Frontal cortex (tissue), 3 donors: ENCODE measurements at regions not wholly inside any gene's neighbourhood (a gene's known extent, or its start where the extent isn't known, plus 50 kb on each side); places are given as distances from the start of the nearest gene placed in this dataset.

Experiments used
- DNase-seq, 2 donors: peaks; one replicate each; pipeline ENCODE4 v3.0.0; 2012; ENCODE audit warnings: low spot score in 2 of 2
- FAIRE-seq: peaks from 2 replicates; lab custom pipeline; 2012; peaks lifted over from hg19 to GRCh38; lab: Jason Lieb, UNC
- donor health status: control.
- donor health status: control.
- donor health status: control.

DNA sequence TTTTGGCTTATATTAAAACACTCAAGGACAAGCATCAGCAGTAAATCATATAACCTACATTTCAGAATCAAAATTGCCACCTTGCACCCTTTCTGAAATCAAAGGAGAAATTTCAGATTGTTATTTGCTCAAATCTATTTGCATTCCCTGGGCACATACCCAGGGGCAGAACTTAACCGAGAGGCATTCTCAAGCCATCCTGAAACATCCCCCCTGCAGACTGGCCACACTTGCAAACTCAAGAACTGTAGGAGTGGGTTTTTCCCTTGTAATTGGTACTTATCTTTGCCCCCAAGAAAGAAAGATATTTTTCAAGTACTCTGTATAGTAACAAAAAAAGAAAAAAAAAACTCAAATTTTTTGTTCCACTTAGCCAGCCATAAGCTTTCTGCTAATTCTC, 213.6 kb upstream of the ESRRG start:
- no peak for FAIRE-seq
- DNase-seq, result no peak

DNA sequence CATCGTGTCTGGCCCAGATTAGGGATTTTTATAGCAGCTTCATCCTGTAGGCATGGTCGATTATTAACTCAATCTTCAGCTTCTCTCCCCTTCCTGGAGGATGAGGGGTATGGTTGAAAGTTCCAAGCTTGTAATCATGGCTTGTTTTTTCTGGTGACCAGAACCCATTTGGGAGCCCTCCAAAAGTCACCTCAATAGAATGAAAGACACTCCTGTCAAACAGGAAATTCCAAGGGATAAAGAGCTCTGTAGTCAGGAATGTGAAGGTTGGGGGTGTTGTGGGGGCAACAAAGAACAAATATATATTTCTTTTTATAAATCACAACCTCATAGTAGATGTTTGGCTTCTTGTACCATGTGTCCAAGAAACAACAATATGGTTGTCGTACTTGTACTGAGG, 212.7 kb upstream of the ESRRG start:
- FAIRE-seq (no peak), DNase-seq (no peak)

DNA sequence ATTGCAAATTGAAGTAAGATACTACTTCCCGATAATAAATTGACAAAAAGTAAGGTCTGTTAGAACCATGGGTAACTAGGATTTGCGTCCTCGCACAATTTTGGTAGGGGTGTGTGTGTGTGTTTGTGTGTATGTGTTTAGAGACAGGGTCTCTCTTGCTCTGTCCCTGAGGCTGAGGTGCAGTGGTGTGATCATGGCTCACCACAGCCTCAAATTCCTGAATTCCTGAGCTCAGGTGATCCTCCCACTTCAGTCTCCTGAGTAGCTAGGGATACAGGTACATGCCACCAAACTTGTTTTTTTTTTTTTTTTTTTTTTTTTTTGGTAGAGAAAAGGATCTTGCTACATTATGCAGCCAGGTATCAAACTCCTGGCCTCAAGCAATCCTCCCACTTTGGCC, 209.2 kb upstream of the ESRRG start:
- no peak for FAIRE-seq
- DNase-seq, result no peak

DNA sequence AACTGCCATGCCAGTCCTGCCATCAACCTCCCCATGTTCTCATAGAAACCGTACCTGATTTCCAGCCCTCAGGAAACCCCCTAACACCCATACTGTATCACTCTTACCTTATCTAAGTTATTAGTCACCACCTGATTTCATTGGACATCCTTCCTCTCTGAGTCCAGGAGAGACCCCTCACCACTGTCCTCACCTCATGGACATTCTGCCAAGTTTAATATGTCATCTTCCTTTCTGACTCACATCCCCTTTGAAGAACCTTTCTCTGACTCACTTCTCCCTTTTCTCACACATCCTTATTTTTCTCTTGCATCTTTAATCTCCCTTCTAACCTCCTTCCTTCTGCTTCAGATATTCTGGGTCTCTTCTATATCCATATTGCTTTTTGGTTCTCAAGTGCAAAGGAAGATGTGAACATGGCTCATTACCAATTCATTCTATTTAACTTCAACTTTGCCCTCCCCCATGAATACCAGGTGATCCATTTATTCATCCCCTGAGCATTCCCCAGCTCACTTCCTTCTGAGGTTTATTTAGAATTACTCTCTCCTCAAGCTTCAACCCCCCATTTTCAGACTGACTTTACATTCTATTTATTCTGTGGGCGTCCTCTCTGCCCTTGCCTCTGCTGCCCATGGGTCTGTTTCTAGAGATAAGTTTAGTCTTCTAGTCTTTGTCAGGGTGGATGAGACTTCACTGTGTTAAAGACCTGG, 206.8 kb upstream of the ESRRG start:
- DNase-seq (no peak), FAIRE-seq (no peak)

DNA sequence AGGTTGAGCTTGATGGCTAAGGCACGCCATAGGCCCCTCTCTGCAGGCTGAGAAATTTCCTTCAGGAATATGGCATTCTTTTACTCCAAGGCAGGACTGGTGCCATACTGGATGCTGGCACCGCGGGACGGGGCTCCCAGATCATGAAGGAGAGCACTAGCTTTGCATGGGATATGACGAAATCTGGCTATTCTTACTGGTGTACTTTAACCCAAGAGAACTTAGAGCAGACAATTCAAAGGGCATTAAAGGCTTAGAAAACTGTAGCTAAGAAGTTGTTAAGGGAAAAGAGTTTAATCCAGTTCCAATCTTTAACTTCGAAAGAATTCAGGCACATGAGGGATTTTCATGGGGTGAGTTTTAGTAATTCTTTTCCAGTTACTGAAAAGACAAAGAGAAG, 204.4 kb upstream of the ESRRG start:
- DNase-seq, result no peak
- FAIRE-seq, result no peak

DNA sequence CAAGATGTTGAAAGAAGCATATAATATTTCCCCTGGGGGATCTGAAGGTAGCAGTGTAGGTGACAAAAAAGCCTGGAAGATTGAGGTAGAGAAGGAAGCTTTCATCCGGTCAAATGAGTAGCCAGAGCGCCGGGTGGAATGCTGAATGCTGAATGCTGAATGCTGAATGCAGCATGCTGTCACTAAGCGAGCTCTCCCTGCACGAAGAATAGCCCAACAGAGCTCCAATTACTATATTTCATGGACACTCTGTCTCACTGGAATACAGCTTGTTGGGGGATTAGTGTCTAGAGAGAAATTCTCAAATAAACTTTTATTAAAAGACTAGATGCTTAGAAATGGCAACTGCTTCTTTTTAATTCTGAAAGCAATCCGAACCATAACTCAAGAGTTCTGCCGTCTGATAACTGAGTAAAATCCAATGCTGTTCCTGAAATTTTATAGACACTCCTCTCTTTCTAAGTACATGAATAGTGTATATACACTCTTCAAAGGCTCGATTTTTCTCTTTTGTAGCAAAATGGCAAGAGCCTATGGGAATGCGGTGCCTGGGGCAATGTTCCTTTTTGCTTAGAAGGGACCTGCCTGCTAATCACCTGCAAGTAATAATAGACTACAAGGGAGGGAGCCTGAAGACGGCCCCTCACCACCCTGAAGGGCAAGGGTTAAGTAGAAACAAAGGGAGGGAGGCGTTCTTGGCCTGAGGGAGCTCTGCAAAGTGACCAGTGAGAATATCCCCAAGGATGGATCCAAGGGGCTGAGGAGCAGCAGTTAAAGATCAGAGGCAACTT, 203.7 kb upstream of the ESRRG start:
- FAIRE-seq (no peak), DNase-seq (no peak)

DNA sequence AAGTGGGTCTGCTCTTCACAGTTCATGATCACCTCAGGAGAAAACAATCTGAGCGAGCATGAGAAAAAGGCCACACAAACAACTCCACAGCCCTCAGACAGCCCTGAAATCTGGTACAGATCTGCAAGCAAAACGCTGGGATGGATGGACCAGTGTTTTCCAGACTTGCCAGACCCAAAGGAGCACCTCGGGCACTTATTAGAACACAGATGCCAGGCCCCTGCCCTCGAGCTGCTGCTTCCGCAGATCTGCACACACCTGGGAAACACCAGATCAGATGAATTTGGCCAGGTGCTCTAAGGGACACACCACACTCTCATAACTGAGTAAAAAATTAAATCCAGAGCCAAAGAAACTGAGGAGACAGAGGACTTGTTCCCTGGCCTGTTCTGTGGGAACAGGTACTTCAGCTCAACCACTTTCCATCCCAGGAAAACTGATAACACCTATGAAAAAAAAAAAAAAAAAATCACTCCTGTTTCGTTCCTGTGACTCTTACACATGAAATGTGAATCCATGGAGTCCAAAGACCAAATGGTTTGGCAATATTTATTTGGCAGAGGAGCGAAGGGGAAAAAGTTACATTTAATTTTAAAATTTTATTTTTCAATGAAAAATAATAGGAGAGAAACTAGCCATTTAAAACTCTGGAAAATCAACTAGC, 202.9 kb upstream of the ESRRG start:
- FAIRE-seq (no peak), DNase-seq (no peak)

DNA sequence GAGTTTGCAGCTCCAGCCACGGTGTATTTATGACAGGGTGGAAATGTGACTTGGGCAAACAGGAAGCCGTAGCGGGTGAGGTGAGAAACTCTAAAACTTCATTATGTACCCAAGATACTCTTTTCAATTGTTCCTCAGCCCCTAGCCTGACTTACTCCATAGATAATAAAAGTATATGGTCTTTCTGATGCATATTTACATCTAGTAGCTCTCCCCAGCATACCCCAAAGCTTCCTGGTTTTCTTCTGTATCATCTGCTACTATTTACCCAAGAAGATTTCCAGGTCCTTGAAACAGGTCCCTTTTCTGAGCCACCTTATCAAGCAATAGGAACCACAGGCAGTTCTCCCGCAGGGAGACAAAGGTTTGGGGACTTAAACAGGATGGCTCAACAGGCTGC, 201.5 kb upstream of the ESRRG start:
- no peak for FAIRE-seq
- no peak for DNase-seq

DNA sequence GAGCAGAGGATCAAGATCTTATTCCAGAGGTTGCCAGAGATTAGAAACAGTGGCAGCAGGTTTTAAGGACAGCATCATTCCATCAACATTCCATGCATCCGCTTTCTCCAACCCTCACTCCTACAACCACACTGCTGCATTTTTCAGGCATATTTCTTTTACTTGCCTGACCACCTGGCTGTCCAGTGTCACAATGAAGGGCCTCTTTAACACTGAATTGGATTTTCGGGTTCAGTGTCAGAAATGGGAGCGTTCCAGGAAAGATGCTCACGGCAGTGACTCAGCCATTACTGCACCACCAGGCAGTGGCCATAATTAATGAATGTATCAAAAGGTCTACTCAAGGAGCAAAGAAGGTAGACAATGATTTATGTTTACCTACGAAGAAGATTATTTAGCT, 200.4 kb upstream of the ESRRG start:
- FAIRE-seq (no peak), DNase-seq (no peak)

DNA sequence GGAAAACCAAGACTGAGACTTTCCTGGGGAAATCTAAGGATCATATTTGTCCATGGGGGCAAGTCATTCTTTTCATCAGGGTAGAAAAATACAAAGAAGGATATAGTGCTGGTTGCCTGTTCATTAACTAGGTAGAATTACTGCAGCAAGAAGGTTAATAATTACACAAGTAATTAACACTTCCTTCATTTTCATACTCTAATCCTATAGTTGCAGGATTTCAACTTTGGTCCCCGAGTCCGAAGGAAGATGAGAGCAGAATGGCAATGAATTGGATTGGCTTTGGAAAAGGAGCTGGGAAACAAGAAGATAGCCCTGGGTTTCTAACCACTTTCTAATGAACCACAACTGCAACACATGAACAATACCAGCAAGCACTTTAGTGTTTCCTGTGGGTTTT, 199.2 kb upstream of the ESRRG start:
- DNase-seq (no peak), FAIRE-seq (no peak)

DNA sequence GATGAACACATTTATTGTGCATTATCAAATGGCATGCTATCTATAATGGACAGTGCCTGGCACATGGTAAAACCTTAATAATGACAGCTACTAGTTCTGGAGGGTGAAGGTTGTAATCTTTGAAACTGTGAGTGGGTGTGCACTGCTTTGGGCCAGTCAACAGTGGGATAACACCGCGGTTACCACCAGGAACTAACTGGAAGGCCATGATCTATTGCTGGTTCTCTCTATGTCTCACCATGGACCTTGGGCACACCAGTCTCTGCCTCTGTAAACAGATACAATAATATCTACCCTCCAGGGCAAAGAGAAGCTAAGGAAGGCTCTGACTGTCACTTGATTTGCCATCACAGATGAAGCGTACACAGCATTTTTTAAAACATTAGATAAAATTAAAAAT, 198.6 kb upstream of the ESRRG start:
- FAIRE-seq, result no peak
- DNase-seq, result no peak

DNA sequence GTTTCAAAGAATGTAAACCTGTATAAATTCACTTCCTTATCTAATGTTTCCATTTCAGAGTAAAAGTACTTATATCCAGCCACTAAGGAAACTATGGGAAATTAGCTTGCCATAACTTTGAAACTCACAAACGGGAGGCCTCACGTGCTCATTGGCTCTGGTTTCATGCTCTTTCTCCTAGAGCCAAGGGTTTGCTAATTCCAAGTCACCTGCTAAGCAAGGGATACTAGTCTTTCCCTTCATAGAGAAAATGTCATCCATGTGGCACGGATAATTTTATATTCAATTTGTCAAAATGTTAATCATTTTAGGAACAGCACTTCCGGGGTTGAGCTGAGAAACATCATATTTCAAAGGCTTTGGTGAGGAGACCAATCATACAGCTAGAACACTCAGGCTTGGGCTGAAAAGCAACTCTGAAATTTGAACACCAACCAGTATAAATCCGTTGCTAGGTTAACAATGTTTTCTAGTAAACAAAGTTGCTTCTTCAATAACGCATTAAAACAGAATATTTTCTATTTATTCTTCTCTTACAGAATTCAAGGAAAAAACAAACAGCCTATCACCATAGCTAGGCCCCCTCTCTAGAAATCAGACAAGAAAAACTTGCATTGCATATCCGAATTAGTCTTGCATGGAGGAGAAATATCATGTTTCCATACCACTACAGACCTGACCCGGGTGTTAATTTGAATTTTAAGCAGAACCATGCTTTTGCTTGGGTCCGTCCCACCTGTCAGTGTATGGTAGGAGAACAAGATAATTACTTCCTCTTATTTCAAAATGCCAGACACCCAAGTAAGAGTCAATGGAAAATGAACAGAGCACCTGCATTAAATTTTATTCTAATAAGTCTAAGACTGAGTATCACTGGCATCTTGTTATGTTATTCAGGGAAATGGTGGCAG, 196.1 kb upstream of the ESRRG start:
- FAIRE-seq (no peak), DNase-seq (no peak)

DNA sequence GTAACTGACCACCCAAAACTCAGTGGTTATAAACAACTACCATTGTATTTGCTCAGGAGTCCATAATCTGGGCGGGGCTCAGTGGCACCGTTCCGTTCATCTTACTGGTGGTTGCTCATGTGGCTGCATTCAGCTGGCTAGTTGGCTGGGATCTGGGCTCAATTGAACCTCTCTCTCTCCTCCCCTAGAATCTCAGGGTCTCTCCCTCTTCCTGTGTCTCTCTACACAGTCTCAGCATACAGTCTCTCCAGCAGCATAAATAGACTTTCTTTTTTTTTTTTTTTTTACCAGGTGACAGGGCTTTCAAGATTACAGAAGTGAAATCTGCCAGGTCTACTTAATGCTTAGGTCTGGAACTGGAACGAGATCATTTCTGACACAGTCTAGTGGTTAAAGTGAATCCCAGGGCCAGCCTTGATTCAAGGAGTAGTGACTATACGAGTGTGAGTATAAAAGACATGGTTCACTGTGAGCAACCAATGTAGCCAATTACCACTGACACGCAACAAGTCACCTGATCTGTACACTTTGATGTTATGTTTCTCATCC, 193.7 kb upstream of the ESRRG start:
- FAIRE-seq, result no peak
- DNase-seq, result no peak

DNA sequence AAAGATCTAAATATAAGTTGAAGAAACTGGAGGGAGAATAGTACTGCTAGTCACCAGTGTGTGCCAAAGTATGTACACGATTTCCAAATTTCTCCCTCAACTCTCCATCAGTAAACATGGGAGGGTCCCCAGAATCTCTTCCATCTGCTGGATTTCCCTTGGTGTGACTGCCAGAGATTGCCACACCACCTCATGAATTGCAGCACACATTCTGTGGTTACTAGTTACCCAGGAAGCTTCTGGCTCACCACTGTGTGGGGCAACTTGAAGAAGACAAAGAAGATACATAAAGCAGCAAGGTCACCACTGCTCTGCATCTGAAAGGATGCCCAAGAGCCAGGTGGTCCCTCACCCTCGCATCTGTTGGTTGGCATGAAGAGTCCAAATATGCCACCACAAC, 191.7 kb upstream of the ESRRG start:
- DNase-seq (no peak), FAIRE-seq (no peak)

DNA sequence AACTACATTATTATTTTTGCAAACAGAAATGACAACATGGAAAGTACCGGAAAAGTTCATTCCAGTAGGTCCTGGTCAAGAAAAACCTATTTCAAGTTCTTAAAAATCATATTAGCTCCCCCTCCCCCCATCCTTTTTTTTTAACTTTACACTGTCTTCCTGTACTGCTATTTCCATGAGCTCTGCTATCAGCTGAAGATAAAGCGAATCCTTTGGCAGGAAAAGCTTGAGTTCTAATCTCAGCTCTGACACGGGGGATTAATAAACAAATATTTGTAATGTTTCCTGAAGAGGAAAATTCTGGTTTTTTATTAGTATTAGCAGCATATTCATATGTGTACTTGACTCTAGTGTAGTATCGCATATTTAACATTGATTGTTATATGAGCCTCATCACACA, 190.7 kb upstream of the ESRRG start:
- FAIRE-seq, result no peak
- DNase-seq, result no peak

DNA sequence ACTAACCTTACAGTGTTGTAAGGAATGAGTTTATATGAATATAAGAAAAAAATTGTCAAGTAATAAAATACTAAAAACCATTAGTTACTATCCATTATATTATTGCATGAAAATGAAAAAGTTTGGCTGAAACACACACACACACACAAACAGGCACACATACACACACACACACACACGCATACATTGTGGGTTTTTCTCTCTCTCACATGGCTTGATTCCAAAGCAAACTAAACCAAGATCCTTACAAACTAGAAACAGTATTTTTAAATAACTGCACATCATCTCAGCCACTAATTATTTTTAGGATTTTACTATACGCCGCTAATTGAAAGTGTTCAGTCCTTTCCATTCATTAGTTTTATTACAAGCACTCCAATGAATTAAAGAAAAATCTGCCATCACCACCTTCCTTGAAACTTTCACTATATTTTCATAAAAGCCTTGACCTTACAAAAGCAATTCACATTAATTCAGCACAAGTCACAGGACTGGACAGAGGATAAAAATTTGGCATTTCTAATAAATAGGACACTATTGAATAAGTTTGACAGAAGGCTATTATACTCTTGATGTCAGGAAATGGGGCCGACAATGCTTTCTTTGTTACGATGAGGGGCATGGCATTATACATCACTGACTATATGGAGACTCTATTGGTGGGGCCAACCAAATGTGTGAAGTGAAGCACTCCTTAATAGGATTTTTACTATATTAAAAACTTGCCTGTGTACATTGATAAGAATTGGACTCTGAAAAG, 187.0 kb upstream of the ESRRG start:
- DNase-seq, result peak in 1 of 2 donors; percentile 8
- FAIRE-seq, result peak; percentile 50

DNA sequence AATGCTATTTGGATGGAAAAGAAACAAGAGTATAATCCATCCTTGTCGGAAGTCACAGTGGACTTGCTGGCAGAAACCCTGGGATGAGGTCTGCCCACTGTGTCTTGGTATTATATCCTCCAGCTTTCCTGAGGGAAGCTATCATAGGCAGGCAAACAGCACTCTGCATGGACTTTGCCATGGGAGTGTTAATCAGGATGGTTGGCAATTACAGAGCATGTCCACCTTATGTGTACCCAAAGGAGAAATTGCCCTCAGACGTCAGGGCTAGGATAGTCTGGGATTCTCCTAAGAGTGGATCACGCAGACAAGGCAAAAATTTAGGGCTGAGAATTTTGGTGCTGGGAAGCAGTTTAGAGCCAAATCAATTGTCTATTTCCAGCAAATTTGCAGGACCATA, 184.9 kb upstream of the ESRRG start:
- DNase-seq (no peak), FAIRE-seq (no peak)

DNA sequence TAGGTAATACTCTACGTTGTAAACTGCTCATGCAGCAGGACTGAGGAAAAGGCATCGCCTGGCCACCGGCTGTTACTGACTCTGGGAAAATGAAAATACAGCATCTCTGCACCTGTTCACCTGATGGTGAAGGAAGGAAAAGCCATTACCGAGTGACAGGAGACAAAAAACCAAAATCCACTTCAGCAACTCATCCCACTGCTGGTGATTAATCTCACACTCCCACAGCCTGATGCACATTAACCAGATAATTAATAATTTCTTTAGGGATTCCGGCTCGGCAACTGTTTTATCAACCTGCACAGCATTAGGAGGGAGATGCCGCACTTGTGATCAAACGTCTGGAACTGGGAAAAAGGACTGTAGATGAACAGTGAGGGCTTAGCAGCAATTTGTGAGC, 183.9 kb upstream of the ESRRG start:
- DNase-seq (no peak), FAIRE-seq (no peak)

DNA sequence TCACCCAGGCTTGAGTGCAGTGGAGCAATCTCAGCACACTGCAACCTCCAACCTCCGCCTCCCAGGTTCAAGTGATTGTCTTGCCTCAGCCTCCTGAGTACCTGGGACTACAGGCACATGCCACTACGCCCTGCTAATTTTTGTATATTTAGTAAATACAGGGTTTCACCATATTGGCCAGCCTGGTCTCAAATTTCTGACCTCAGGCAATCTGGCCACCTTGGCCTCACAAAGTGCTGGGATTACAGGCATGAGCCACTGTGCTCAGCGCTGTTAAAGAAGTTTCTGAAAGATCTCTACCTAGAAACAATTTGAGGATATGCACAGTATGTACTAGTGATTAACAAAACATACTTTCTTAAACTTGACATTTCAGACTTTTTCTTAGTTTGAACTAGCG, 182.6 kb upstream of the ESRRG start:
- no peak for DNase-seq
- FAIRE-seq, result no peak
